HCT116 (cell line): ENCODE measurements at regions not wholly inside any gene's neighbourhood (a gene's known extent, or its start where the extent isn't known, plus 50 kb on each side); places are given as distances from the start of the nearest gene placed in this dataset.

ENCODE experiments used
- ATAC-seq: fragments of 200-7000 bp; cut with Tn5 transposase; 2 replicates; pipeline ENCODE4 v1.9.1; 2020; ENCODE audit warnings: mild to moderate bottlenecking, moderate library complexity
- BruUV-seq: library from RNA; stranded (reverse); fragments of 400-500 nt; replicated peaks from 2 replicates; lab custom pipeline; 2021; lab: Mats Ljungman, UMichigan
- CTCF ChIA-PET: fragments of 300-600 bp; sonication (Branson Sonifier 250); formaldehyde crosslinking; loops from one replicate; lab custom pipeline; 2021; ENCODE audit warnings: antibody characterized with exemption; lab: Charles Lee
- POLR2A ChIA-PET: fragments of 300-600, 350-600 bp; sonication (Branson Sonifier 250); formaldehyde crosslinking; loops from one replicate; lab custom pipeline; 2021; ENCODE audit warnings: antibody characterized with exemption; lab: Charles Lee
- RAD21 ChIA-PET, 2 experiments: fragments of 300-600 bp; sonication (Branson Sonifier 250); formaldehyde crosslinking; loops; one replicate each; lab custom pipeline; 2023; ENCODE audit warnings: low total read pairs in 2 of 2; ENCODE audit not compliant: uncharacterized antibody in 2 of 2, unreplicated experiment in 2 of 2, low non-redundant PET in 1 of 2; lab: Charles Lee
- DNase-seq: peaks from one replicate; pipeline ENCODE4 v3.0.0-alpha.2; 2010; ENCODE audit warnings: low read depth, low spot score
- H2AFZ ChIP-seq: fragments of 200-600 bp; shearing (Covaris generic), sonication (generic); 2 replicates; pipeline ENCODE4 v1.6.1; 2017; ENCODE audit warnings: low read depth, mixed run types, mixed read lengths, antibody characterized with exemption, low read length; ENCODE audit not compliant: poor library complexity, severe bottlenecking
- H3K27ac ChIP-seq: 2 replicates; pipeline ENCODE4 v1.5.1; 2012; ENCODE audit warnings: low read depth, low read length
- H3K27me3 ChIP-seq: fragments of 200-600 bp; sonication (generic); 2 replicates; pipeline ENCODE4 v1.6.1; 2016; ENCODE audit warnings: mixed run types, low read length, mixed read lengths; ENCODE audit not compliant: insufficient read depth
- H3K36me3 ChIP-seq, 2 experiments: fragments of 200-500 bp in 1 of 2; fragments of 200-600 bp in 1 of 2; sonication (Bioruptor generic) in 1 of 2; sonication (generic) in 1 of 2; 2 replicates each; pipeline versions ENCODE4 v1.5.1 to v1.6.1; 2014 to 2016; ENCODE audit warnings: low read length in 2 of 2, inconsistent platforms in 1 of 2, mixed read lengths in 1 of 2, mixed run types in 1 of 2; ENCODE audit not compliant: insufficient read depth in 2 of 2, control insufficient read depth in 1 of 2
- H3K4me1 ChIP-seq, 2 experiments: fragments of 200-600 bp in 1 of 2; sonication (generic) in 1 of 2; 2 replicates each; pipeline versions ENCODE4 v1.5.1 to v1.6.1; 2012 to 2017; ENCODE audit warnings: low read length in 2 of 2, inconsistent platforms in 1 of 2, mild to moderate bottlenecking in 1 of 2, mixed read lengths in 1 of 2, mixed run types in 1 of 2, moderate library complexity in 1 of 2; ENCODE audit not compliant: insufficient read depth in 2 of 2, control insufficient read depth in 1 of 2
- H3K4me2 ChIP-seq: fragments of 200-600 bp; sonication (generic); 2 replicates; pipeline ENCODE4 v1.6.1; 2017; ENCODE audit warnings: mixed run types, low read length, mixed read lengths
- H3K4me3 ChIP-seq, 2 experiments: fragments of 200-600 bp in 1 of 2; sonication (generic) in 1 of 2; replicated peaks in 1 of 2; 2 replicates each; pipeline ENCODE4 v1.5.1; 2011 to 2016; ENCODE audit warnings: low read length in 2 of 2, control low read depth in 1 of 2, low read depth in 1 of 2, mild to moderate bottlenecking in 1 of 2, mixed read lengths in 1 of 2, mixed run types in 1 of 2
- H3K79me2 ChIP-seq: fragments of 200-600 bp; sonication (generic); 2 replicates; pipeline ENCODE4 v1.6.1; 2017; ENCODE audit warnings: mild to moderate bottlenecking, mixed run types, low read length, moderate library complexity, mixed read lengths; ENCODE audit not compliant: insufficient read depth
- H3K9ac ChIP-seq: fragments of 200-600 bp; sonication (generic); 2 replicates; pipeline ENCODE4 v1.6.1; 2016; ENCODE audit warnings: low read length, mixed read lengths
- H3K9me2 ChIP-seq: fragments of 200-600 bp; sonication (generic), shearing (Covaris generic); 2 replicates; pipeline ENCODE4 v1.6.1; 2017; ENCODE audit warnings: mixed run types, mild to moderate bottlenecking, moderate library complexity; ENCODE audit not compliant: insufficient read depth
- H3K9me3 ChIP-seq, 2 experiments: fragments of 200-500 bp in 1 of 2; fragments of 200-600 bp in 1 of 2; sonication (Bioruptor generic) in 1 of 2; sonication (generic) in 1 of 2; 2 replicates each; pipeline ENCODE4 v1.6.1; 2014 to 2017; ENCODE audit warnings: low read length in 2 of 2, mixed read lengths in 2 of 2, inconsistent platforms in 1 of 2, low read depth in 1 of 2, mild to moderate bottlenecking in 1 of 2, mixed run types in 1 of 2, moderate library complexity in 1 of 2; ENCODE audit not compliant: control insufficient read depth in 1 of 2, insufficient read depth in 1 of 2
- H4K20me1 ChIP-seq: fragments of 200-600 bp; sonication (generic), shearing (Covaris generic); 2 replicates; pipeline ENCODE4 v1.6.1; 2017; ENCODE audit warnings: mixed run types, mild to moderate bottlenecking, moderate library complexity; ENCODE audit not compliant: insufficient read depth
- CEBPB ChIP-seq: IDR thresholded peaks from 2 replicates; pipeline ENCODE4 v1.6.1; 2012; ENCODE audit warnings: low read depth
- EZH2 ChIP-seq: fragments of 200-600 bp; sonication (generic); IDR thresholded peaks from 2 replicates; pipeline ENCODE4 v1.6.1; 2017; ENCODE audit warnings: antibody characterized with exemption, mixed run types
- EZH2phosphoT487 ChIP-seq: fragments of 200-600 bp; IDR thresholded peaks from 2 replicates; pipeline ENCODE4 v1.6.1; 2018; ENCODE audit warnings: antibody characterized with exemption, borderline replicate concordance
- YY1 ChIP-seq: IDR thresholded peaks from 2 replicates; pipeline ENCODE4 v1.6.1; 2011; ENCODE audit warnings: low read length, low read depth, moderate library complexity, mild to moderate bottlenecking; ENCODE audit not compliant: insufficient replicate concordance; ENCODE audit errors: extremely low read depth
- ZNF274 ChIP-seq: fragments of 200-500 bp; sonication (Bioruptor generic); IDR thresholded peaks from 2 replicates; pipeline ENCODE4 v1.6.1; 2014; ENCODE audit warnings: mild to moderate bottlenecking, low read depth, low read length, inconsistent platforms
- intact Hi-C: fragments of 100-400 bp; cut with micrococcal nuclease; formaldehyde crosslinking; loops from 2 replicates; pipeline ENCODE4 v1.10.0; 2022
- TF ChIP-seq, protein P1 (sequence below), 3 experiments: fragments of 200-600 bp in 1 of 3; sonication (generic) in 1 of 3; IDR thresholded peaks in 2 of 3; conservative IDR thresholded peaks in 1 of 3; 2 replicates each; pipeline ENCODE4 v1.5.1; 2012 to 2017; ENCODE audit warnings: low read depth in 2 of 3, low read length in 2 of 3, antibody characterized with exemption in 1 of 3, borderline replicate concordance in 1 of 3, control low read depth in 1 of 3, mild to moderate bottlenecking in 1 of 3, mixed read lengths in 1 of 3, mixed run types in 1 of 3, moderate library complexity in 1 of 3; ENCODE audit not compliant: insufficient read depth in 1 of 3
- TF ChIP-seq, protein P2 (sequence below): IDR thresholded peaks from 2 replicates; pipeline ENCODE4 v1.6.1; 2012; ENCODE audit warnings: low read depth
- TF ChIP-seq, protein P3 (sequence below): IDR thresholded peaks from 2 replicates; pipeline ENCODE4 v1.6.1; 2012

DNA sequence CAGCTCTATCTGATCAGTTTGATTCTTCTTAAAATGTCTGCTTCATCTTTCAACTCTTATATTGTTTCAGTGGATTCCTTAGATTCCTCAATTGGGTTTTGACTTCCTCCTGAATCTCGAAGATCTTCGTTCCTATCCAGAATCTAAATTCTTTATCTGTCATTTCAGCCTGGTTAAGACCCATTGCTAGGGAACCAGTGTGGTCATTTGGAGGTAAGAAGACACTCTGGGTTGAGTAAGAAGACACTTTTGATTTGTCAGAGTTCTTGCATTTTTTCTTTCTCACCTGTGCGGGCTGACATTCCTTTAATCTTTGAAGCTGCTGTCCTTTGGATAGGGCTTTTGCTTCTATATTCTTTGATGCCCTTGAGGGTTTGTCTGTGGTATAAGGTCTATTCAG lies 291.9 kb downstream of the SLC7A11 start:
- Histone ChIP-seq H4K20me1 (no peaks in the 10 kb centered on the region), H3K4me1 (no peaks in the 10 kb centered on the region), H3K36me3 (no peaks in the 10 kb centered on the region), H3K4me3 (no peak overlapping the region)
- no peak for DNase-seq
- no peak for TF ChIP-seq YY1
- TF ChIP-seq, all 23 proteins: peak for 0
- Histone ChIP-seq H2AFZ (no peak overlapping the region), H3K79me2 (no peaks in the 10 kb centered on the region), H3K27ac (no peak overlapping the region), H3K4me2 (no peak overlapping the region), H3K9me3 (no peaks in the 10 kb centered on the region), H3K9me2 (no peaks in the 10 kb centered on the region), H3K27me3 (no peaks in the 10 kb centered on the region), H3K9ac (no peak overlapping the region)
- intact Hi-C loops, result no loop called here
- ChIA-PET RAD21 (no interaction called here), POLR2A (no interaction called here), CTCF (no interaction called here)
- no TSS peak for BruUV-seq
- no peak for ATAC-seq

DNA sequence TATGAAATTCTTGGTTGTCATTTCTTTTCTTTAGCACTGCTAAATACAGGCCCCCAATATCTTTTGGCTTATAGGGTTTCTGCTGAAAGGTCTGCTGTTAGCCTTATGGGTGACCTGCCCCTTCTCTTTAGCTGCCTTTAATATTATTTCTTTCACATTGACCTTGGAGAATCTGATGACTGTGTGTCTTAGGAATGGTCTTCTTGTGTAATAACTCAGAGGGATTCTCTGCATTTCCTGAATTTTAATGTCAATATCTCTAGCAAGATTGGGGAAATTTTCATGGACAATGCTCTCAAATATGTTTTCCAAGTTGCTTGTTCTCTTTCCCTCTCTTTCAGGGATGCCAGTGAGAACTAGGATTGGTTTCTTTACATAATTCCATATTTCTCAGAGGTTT lies 292.4 kb downstream of the SLC7A11 start:
- ChIA-PET CTCF (no interaction called here), RAD21 (no interaction called here), POLR2A (no interaction called here)
- TF ChIP-seq ZNF274, result no peak
- TF ChIP-seq, protein P1, sequence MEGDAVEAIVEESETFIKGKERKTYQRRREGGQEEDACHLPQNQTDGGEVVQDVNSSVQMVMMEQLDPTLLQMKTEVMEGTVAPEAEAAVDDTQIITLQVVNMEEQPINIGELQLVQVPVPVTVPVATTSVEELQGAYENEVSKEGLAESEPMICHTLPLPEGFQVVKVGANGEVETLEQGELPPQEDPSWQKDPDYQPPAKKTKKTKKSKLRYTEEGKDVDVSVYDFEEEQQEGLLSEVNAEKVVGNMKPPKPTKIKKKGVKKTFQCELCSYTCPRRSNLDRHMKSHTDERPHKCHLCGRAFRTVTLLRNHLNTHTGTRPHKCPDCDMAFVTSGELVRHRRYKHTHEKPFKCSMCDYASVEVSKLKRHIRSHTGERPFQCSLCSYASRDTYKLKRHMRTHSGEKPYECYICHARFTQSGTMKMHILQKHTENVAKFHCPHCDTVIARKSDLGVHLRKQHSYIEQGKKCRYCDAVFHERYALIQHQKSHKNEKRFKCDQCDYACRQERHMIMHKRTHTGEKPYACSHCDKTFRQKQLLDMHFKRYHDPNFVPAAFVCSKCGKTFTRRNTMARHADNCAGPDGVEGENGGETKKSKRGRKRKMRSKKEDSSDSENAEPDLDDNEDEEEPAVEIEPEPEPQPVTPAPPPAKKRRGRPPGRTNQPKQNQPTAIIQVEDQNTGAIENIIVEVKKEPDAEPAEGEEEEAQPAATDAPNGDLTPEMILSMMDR (IDR thresholded peaks at IDR 0.05 in 2 of 3, conservative IDR thresholded peaks at IDR 0.05 in 1 of 3; ENCODE audit: borderline replicate concordance in 1 of 3, insufficient read depth in 1 of 3, low read depth in 2 of 3, low read length in 2 of 3), result no peak
- TF ChIP-seq EZH2phosphoT487, result no peak
- TF ChIP-seq, protein P2, sequence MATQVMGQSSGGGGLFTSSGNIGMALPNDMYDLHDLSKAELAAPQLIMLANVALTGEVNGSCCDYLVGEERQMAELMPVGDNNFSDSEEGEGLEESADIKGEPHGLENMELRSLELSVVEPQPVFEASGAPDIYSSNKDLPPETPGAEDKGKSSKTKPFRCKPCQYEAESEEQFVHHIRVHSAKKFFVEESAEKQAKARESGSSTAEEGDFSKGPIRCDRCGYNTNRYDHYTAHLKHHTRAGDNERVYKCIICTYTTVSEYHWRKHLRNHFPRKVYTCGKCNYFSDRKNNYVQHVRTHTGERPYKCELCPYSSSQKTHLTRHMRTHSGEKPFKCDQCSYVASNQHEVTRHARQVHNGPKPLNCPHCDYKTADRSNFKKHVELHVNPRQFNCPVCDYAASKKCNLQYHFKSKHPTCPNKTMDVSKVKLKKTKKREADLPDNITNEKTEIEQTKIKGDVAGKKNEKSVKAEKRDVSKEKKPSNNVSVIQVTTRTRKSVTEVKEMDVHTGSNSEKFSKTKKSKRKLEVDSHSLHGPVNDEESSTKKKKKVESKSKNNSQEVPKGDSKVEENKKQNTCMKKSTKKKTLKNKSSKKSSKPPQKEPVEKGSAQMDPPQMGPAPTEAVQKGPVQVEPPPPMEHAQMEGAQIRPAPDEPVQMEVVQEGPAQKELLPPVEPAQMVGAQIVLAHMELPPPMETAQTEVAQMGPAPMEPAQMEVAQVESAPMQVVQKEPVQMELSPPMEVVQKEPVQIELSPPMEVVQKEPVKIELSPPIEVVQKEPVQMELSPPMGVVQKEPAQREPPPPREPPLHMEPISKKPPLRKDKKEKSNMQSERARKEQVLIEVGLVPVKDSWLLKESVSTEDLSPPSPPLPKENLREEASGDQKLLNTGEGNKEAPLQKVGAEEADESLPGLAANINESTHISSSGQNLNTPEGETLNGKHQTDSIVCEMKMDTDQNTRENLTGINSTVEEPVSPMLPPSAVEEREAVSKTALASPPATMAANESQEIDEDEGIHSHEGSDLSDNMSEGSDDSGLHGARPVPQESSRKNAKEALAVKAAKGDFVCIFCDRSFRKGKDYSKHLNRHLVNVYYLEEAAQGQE, result no peak
- TF ChIP-seq CEBPB, result no peak
- no peak for TF ChIP-seq EZH2
- TF ChIP-seq, protein P3, sequence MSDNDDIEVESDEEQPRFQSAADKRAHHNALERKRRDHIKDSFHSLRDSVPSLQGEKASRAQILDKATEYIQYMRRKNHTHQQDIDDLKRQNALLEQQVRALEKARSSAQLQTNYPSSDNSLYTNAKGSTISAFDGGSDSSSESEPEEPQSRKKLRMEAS, result no peak
- Histone ChIP-seq H3K27me3 (no peaks in the 10 kb centered on the region), H3K4me2 (no peak overlapping the region), H4K20me1 (no peaks in the 10 kb centered on the region), H3K4me3 (no peak overlapping the region), H3K36me3 (no peaks in the 10 kb centered on the region), H3K9me2 (no peaks in the 10 kb centered on the region), H3K79me2 (no peaks in the 10 kb centered on the region), H3K9ac (no peak overlapping the region), H3K4me1 (no peaks in the 10 kb centered on the region), H3K27ac (no peak overlapping the region), H2AFZ (no peak overlapping the region), H3K9me3 (no peaks in the 10 kb centered on the region)
- intact Hi-C loops, result no loop called here
- BruUV-seq, result no TSS peak
- DNase-seq, result no peak
- ATAC-seq, result no peak
